ENCODE measurements at regions not wholly inside any gene's neighbourhood (a gene's known extent, or its start where the extent isn't known, plus 50 kb on each side); places are given as distances from the start of the nearest gene placed in this dataset.

DNA sequence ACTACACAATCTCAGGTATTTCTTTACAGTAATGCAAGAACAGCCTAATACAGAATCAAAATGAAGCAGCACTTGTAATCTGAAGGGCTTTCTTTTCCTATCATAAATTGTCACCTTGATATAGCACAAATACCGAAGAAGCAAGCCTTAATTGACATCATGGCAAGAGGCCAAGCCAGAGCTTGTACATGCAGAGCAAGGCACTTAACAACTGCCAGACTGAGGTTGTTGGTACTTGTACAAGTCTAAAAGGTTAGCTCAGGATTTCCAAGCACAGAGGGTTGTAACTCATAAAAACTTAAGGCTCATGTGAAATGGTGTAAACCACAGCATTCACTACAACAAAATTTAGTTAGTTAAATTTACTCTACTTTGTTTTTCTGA lies 158.8 kb upstream of the SPEF2 start:
- Histone ChIP-seq H3K4me1 (ENCODE audit: insufficient read depth, low read length) (no peaks in the 10 kb centered on the region), H3K79me2 (ENCODE audit: insufficient read depth, low read length) (no peaks in the 10 kb centered on the region)

DNA sequence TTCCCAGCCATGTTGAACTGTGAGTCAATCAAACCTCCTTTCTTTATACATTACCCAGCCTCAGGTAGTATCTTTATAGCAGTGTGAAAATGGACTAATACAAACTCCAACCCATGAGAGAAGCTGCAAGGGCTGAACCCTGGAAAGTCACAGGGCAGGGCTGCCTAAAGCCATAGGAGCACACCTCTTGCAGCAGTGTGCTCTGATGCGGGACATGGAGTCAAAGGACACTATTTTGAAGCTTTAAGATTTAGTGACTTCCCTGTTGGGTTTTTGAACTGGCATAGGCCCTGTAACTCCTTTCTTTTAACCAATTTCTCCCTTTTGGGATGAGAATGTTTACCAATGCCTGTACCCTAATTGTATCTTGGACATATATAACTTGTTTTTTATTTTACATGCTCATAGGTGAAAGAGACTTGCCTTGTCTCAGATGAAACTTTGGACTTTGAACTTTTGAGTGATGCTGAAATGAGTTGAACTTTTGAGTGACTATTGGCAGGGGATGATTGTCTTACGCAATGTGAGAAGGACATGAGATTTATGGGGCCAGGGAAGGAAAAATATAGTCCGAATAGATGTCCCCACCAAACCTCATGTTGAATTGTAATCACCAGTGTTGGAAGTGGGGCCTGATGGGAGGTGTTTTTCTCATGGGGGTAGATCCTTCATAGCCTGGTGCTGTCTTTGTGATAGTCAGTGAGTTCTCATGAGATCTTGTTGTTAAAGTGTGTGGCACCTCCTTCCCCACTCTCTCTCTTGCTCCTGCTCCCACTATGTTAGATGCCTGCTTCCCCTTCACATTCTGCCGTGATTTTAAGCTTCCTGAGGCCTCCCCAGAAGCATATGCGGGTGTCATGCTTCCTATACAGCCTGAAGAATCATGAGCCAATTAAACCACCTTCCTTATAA lies 159.5 kb upstream of the SPEF2 start:
- Histone ChIP-seq H3K27me3 (ENCODE audit: insufficient read depth, low read length) (no peaks in the 10 kb centered on the region), H3K4me1 (ENCODE audit: insufficient read depth, low read length) (no peaks in the 10 kb centered on the region), H3K4me3 (ENCODE audit: insufficient read depth, low read length) (no peak overlapping the region), H2AFZ (ENCODE audit: low read length) (no peak overlapping the region), H3K9me3 (ENCODE audit: low read depth, low read length) (no peaks in the 10 kb centered on the region), H3K36me3 (ENCODE audit: insufficient read depth, low read length) (no peaks in the 10 kb centered on the region), H3K4me2 (ENCODE audit: insufficient read depth, low read length) (no peak overlapping the region), H3K27ac (ENCODE audit: low read depth, low read length) (no peak overlapping the region), H4K20me1 (ENCODE audit: insufficient read depth, low read length) (no peaks in the 10 kb centered on the region), H3K79me2 (ENCODE audit: insufficient read depth, low read length) (no peaks in the 10 kb centered on the region)
- TF ChIP-seq, protein P1, sequence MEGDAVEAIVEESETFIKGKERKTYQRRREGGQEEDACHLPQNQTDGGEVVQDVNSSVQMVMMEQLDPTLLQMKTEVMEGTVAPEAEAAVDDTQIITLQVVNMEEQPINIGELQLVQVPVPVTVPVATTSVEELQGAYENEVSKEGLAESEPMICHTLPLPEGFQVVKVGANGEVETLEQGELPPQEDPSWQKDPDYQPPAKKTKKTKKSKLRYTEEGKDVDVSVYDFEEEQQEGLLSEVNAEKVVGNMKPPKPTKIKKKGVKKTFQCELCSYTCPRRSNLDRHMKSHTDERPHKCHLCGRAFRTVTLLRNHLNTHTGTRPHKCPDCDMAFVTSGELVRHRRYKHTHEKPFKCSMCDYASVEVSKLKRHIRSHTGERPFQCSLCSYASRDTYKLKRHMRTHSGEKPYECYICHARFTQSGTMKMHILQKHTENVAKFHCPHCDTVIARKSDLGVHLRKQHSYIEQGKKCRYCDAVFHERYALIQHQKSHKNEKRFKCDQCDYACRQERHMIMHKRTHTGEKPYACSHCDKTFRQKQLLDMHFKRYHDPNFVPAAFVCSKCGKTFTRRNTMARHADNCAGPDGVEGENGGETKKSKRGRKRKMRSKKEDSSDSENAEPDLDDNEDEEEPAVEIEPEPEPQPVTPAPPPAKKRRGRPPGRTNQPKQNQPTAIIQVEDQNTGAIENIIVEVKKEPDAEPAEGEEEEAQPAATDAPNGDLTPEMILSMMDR (IDR thresholded peaks at IDR 0.05; ENCODE audit: extremely low read depth, low read depth, low read length) = no peak
- no peak for DNase-seq (ENCODE audit: insufficient read length, low spot score, missing footprints)

More for the DNA sequence above, 158.8 kb upstream of the SPEF2 start:
- H3K27me3 ChIP-seq (ENCODE audit: insufficient read depth, low read length) = no peaks in the 10 kb centered on the region
- no peaks in the 10 kb centered on the region for H3K36me3 ChIP-seq (ENCODE audit: insufficient read depth, low read length)
- H2AFZ ChIP-seq (ENCODE audit: low read length) = no peak overlapping the region
- H3K9me3 ChIP-seq (ENCODE audit: low read depth, low read length) = no peaks in the 10 kb centered on the region
- no peak overlapping the region for H3K4me2 ChIP-seq (ENCODE audit: insufficient read depth, low read length)
- no peak for DNase-seq (ENCODE audit: insufficient read length, low spot score, missing footprints)
- TF ChIP-seq, protein P1 (IDR thresholded peaks at IDR 0.05; ENCODE audit: extremely low read depth, low read depth, low read length) = no peak
- no peaks in the 10 kb centered on the region for H4K20me1 ChIP-seq (ENCODE audit: insufficient read depth, low read length)
- H3K27ac ChIP-seq (ENCODE audit: low read depth, low read length) = no peak overlapping the region
- H3K4me3 ChIP-seq (ENCODE audit: insufficient read depth, low read length) = no peak overlapping the region

DNA sequence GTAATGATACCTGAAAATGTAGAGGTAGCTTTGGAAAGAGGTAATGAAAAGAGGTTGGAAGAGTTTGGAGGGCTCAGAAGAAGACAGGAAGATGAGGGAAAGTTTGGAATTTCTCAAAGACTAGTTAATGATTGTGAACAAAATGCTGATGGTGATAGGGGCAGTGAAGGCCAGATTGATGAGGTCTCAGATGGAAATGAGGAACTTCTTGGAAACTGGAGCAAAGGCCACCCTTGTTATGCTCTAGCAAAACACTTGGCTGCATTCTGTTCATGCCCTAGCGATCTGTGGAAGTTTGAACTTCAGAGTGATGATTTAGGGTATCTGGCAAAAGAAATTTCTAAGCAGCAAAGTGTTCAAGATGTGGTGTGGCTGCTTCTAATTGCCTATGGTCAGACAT lies 161.2 kb upstream of the SPEF2 start:
- TF ChIP-seq, protein P1 (IDR thresholded peaks at IDR 0.05; ENCODE audit: extremely low read depth, low read depth, low read length) = no peak
- no peak for DNase-seq (ENCODE audit: insufficient read length, low spot score, missing footprints)
- H3K4me2 ChIP-seq (ENCODE audit: insufficient read depth, low read length) = no peak overlapping the region

DNA sequence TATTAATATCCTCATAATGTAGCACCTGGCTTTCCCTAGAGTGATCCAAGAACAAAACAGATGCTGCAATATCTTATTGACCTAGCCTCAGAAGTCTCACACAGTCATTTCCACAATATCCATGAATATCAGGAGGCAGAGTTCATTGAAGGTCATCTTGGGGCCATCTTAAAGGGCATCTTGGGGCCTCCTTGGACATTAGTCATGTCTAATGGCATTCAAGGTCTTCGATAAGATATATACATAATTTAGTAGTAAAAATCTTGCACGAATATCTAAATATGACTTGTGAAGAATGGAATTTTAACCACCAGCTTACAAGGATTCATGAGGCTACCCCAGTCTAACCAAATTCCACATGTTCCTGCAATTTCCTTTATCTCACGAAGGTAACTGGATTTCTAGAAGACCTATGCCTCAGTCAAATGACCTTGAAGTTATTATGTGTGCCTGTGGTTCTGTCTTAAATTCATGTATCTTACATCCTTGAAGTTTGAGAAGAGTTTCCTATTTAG lies 163.6 kb upstream of the SPEF2 start:
- Histone ChIP-seq H3K79me2 (ENCODE audit: insufficient read depth, low read length) (no peaks in the 10 kb centered on the region), H2AFZ (ENCODE audit: low read length) (no peak overlapping the region), H3K36me3 (ENCODE audit: insufficient read depth, low read length) (no peaks in the 10 kb centered on the region), H3K4me2 (ENCODE audit: insufficient read depth, low read length) (no peak overlapping the region), H3K27me3 (ENCODE audit: insufficient read depth, low read length) (no peaks in the 10 kb centered on the region), H4K20me1 (ENCODE audit: insufficient read depth, low read length) (no peaks in the 10 kb centered on the region), H3K27ac (ENCODE audit: low read depth, low read length) (no peak overlapping the region), H3K9me3 (ENCODE audit: low read depth, low read length) (no peaks in the 10 kb centered on the region), H3K4me3 (ENCODE audit: insufficient read depth, low read length) (no peak overlapping the region), H3K4me1 (ENCODE audit: insufficient read depth, low read length) (no peaks in the 10 kb centered on the region)
- DNase-seq (ENCODE audit: insufficient read length, low spot score, missing footprints) = no peak
- TF ChIP-seq, protein P1 (IDR thresholded peaks at IDR 0.05; ENCODE audit: extremely low read depth, low read depth, low read length) = no peak

More for the DNA sequence above, 161.2 kb upstream of the SPEF2 start:
- H3K36me3 ChIP-seq (ENCODE audit: insufficient read depth, low read length) = no peaks in the 10 kb centered on the region
- H4K20me1 ChIP-seq (ENCODE audit: insufficient read depth, low read length) = no peaks in the 10 kb centered on the region
- no peaks in the 10 kb centered on the region for H3K9me3 ChIP-seq (ENCODE audit: low read depth, low read length)
- H3K27ac ChIP-seq (ENCODE audit: low read depth, low read length) = no peak overlapping the region
- no peaks in the 10 kb centered on the region for H3K79me2 ChIP-seq (ENCODE audit: insufficient read depth, low read length)
- no peak overlapping the region for H2AFZ ChIP-seq (ENCODE audit: low read length)
- no peaks in the 10 kb centered on the region for H3K27me3 ChIP-seq (ENCODE audit: insufficient read depth, low read length)
- H3K4me3 ChIP-seq (ENCODE audit: insufficient read depth, low read length) = no peak overlapping the region
- no peaks in the 10 kb centered on the region for H3K4me1 ChIP-seq (ENCODE audit: insufficient read depth, low read length)

Data from osteoblast (primary cell).